Retinal pigment epithelial cell (primary cell): ENCODE measurements at regions not wholly inside any gene's neighbourhood (a gene's known extent, or its start where the extent isn't known, plus 50 kb on each side); places are given as distances from the start of the nearest gene placed in this dataset.
"Not testable (repeated sequence)": the region's sequence is repeated elsewhere in the genome, so short reads cannot be mapped to it uniquely, and the experiment has no call there.

Experiments
- DNase-seq: peaks from one replicate; pipeline ENCODE4 v3.0.0-alpha.2; 2010; ENCODE audit warnings: low read depth
- H3K4me3 ChIP-seq: 2 replicates; pipeline ENCODE4 v1.5.1; 2011; ENCODE audit warnings: mild to moderate bottlenecking, low read length, control low read depth, moderate library complexity
- CTCF ChIP-seq: conservative IDR thresholded peaks from 2 replicates; pipeline ENCODE4 v1.5.1; 2011; ENCODE audit warnings: low read depth, low read length, control low read depth, inconsistent platforms

- DNase-seq, result no peak
- TF ChIP-seq CTCF, result no peak
- H3K4me3 ChIP-seq, result no peak overlapping the region
Measured at GRCh38 chr12:67892259-67893021, 96.8 kb upstream of the IFNG-AS1 start.

GRCh38 chr12:67893022-67893580, 96.1 kb upstream of the IFNG-AS1 start:
- no peak overlapping the region for H3K4me3 ChIP-seq
- TF ChIP-seq CTCF, result no peak
- DNase-seq, result no peak

- H3K4me3 ChIP-seq, DNase-seq: not testable (repeated sequence)
Measured at GRCh38 chr12:67900418-67900817, 88.8 kb upstream of the IFNG-AS1 start.

- no peak overlapping the region for H3K4me3 ChIP-seq
- DNase-seq, result peak; percentile 62
- TF ChIP-seq CTCF, result no peak
Measured at GRCh38 chr12:67909091-67909531, 80.1 kb upstream of the IFNG-AS1 start.

- H3K4me3 ChIP-seq, result no peak overlapping the region
- TF ChIP-seq CTCF, result no peak
- DNase-seq, result no peak
Measured at GRCh38 chr12:67909681-67910080, 79.6 kb upstream of the IFNG-AS1 start.

GRCh38 chr12:67910360-67911274, 78.6 kb upstream of the IFNG-AS1 start:
- no peak for TF ChIP-seq CTCF
- no peak overlapping the region for H3K4me3 ChIP-seq
- DNase-seq, result peak; percentile 73

- TF ChIP-seq CTCF, result no peak
- DNase-seq, result no peak
- H3K4me3 ChIP-seq, result no peak overlapping the region
Measured at GRCh38 chr12:67911275-67911600, 78.0 kb upstream of the IFNG-AS1 start.
